Body of pancreas (tissue), 4 donors: ENCODE measurements at regions not wholly inside any gene's neighbourhood (a gene's known extent, or its start where the extent isn't known, plus 50 kb on each side); places are given as distances from the start of the nearest gene placed in this dataset.

Source experiments
- ATAC-seq: fragments of 150-250 bp; one replicate; pipeline ENCODE4 v1.9.1; 2016
- DNase-seq, 4 donors: peaks; one replicate each; pipeline ENCODE4 v3.0.0-alpha.2; 2019
- H3K27ac ChIP-seq, 4 donors: fragments of 200-600 bp; sonication (generic); 1 replicate in 3 of 4; 2 replicates in 1 of 4; pipeline versions ENCODE4 v1.5.1 to v1.6.1; 2016 to 2019; ENCODE audit warnings: mild to moderate bottlenecking in 1 of 4, mixed read lengths in 1 of 4, moderate library complexity in 1 of 4
- H3K27me3 ChIP-seq, 2 donors: fragments of 200-600 bp; sonication (generic); one replicate each; pipeline ENCODE4 v1.6.0; 2016; ENCODE audit warnings: mild to moderate bottlenecking in 1 of 2
- H3K36me3 ChIP-seq, 2 donors: fragments of 200-600 bp; sonication (generic); replicated peaks in 1 of 2; 2 replicates each; pipeline ENCODE4 v1.5.1; 2016; ENCODE audit warnings: low read depth in 2 of 2; ENCODE audit not compliant: insufficient read depth in 1 of 2
- H3K4me1 ChIP-seq: fragments of 200-600 bp; sonication (generic); one replicate; pipeline ENCODE4 v1.6.0; 2016
- H3K4me3 ChIP-seq, 2 donors: fragments of 200-600 bp; sonication (generic); 1 replicate in 1 of 2; 2 replicates in 1 of 2; pipeline ENCODE4 v1.5.1; 2016 to 2019
- H3K9me3 ChIP-seq, 3 donors: fragments of 200-600 bp; sonication (generic); 1 replicate in 2 of 3; 2 replicates in 1 of 3; pipeline ENCODE4 v1.5.1; 2016
- CTCF ChIP-seq, 7 experiments: fragments of 450-650 bp in 4 of 7; fragments of 200-600 bp in 3 of 7; sonication (generic) in 3 of 7; IDR thresholded peaks; one replicate each; pipeline ENCODE4 v1.5.1; 2016 to 2019; ENCODE audit warnings: antibody characterized with exemption in 7 of 7
- POLR2A ChIP-seq, 3 donors: fragments of 450-650 bp; IDR thresholded peaks; one replicate each; pipeline ENCODE4 v1.6.1; 2016; ENCODE audit warnings: antibody characterized with exemption in 3 of 3, mild to moderate bottlenecking in 2 of 3
- WGBS, 2 donors: methylation state at CpG; one replicate each; pipeline ENCODE4 v1.1.5; 2017; 5-methylcytosine and 5-hydroxymethylcytosine counted together
- intact Hi-C: fragments of 100-400 bp; cut with DNase I; formaldehyde crosslinking; loops from one replicate; pipeline ENCODE4 v1.15.1; 2023

- Histone ChIP-seq H3K9me3 (no peaks in the 10 kb centered on the region), H3K36me3 (no peaks in the 10 kb centered on the region), H3K27ac (no peak overlapping the region), H3K4me1 (no peaks in the 10 kb centered on the region), H3K4me3 (no peak overlapping the region), H3K27me3 (no peaks in the 10 kb centered on the region)
- WGBS, 2 donors = 71 to 80% methylated on average over 1 of the region's 1 CpG
- no peak for DNase-seq
- ATAC-seq = no peak
- TF ChIP-seq CTCF (IDR thresholded peaks at IDR 0.05) = no peak
- TF ChIP-seq POLR2A (IDR thresholded peaks at IDR 0.05) = no peak
- intact Hi-C loops = no loop called here
Measured at GRCh38 chr12:127463237-127463636, 803.7 kb upstream of the TMEM132C start.

- no peak overlapping the region for H3K27ac ChIP-seq
- no peak for ATAC-seq
- H3K4me3 ChIP-seq = no peak overlapping the region
- no peaks in the 10 kb centered on the region for H3K27me3 ChIP-seq
- WGBS, 2 donors = 80 to 97% methylated on average over 1 of the region's 1 CpG
- no peaks in the 10 kb centered on the region for H3K9me3 ChIP-seq
- no peaks in the 10 kb centered on the region for H3K4me1 ChIP-seq
- no peaks in the 10 kb centered on the region for H3K36me3 ChIP-seq
- DNase-seq = no peak
- intact Hi-C loops = no loop called here
- TF ChIP-seq CTCF (IDR thresholded peaks at IDR 0.05) (no peak), POLR2A (IDR thresholded peaks at IDR 0.05) (no peak)
Measured at GRCh38 chr12:127469331-127469730, 797.6 kb upstream of the TMEM132C start.

- 80 to 84% methylated on average over 6 of the region's 6 CpGs for WGBS, 2 donors
- DNase-seq (no peak), ATAC-seq (no peak)
- TF ChIP-seq CTCF (IDR thresholded peaks at IDR 0.05) (no peak), POLR2A (IDR thresholded peaks at IDR 0.05) (no peak)
- Histone ChIP-seq H3K27me3 (no peaks in the 10 kb centered on the region), H3K9me3 (no peaks in the 10 kb centered on the region), H3K4me1 (no peaks in the 10 kb centered on the region), H3K36me3 (no peaks in the 10 kb centered on the region), H3K27ac (no peak overlapping the region), H3K4me3 (no peak overlapping the region)
- intact Hi-C loops = no loop called here
Measured at GRCh38 chr12:127473766-127474165, 793.2 kb upstream of the TMEM132C start.

- no peaks in the 10 kb centered on the region for H3K9me3 ChIP-seq
- TF ChIP-seq POLR2A (IDR thresholded peaks at IDR 0.05) = no peak
- no peak for TF ChIP-seq CTCF (IDR thresholded peaks at IDR 0.05)
- DNase-seq (no peak), ATAC-seq (no peak)
- intact Hi-C loops = no loop called here
- no peak overlapping the region for H3K27ac ChIP-seq
- no peaks in the 10 kb centered on the region for H3K4me1 ChIP-seq
- H3K4me3 ChIP-seq = no peak overlapping the region
- no peaks in the 10 kb centered on the region for H3K36me3 ChIP-seq
- no peaks in the 10 kb centered on the region for H3K27me3 ChIP-seq
- WGBS, 2 donors = 58 to 82% methylated on average over 5 of the region's 5 CpGs
Measured at GRCh38 chr12:127479256-127479655, 787.7 kb upstream of the TMEM132C start.

GRCh38 chr12:127480775-127481314 is 786.1 kb upstream of the TMEM132C start:
- Histone ChIP-seq H3K27ac (no peak overlapping the region), H3K27me3 (no peaks in the 10 kb centered on the region), H3K36me3 (no peaks in the 10 kb centered on the region), H3K9me3 (no peaks in the 10 kb centered on the region), H3K4me3 (no peak overlapping the region), H3K4me1 (no peaks in the 10 kb centered on the region)
- TF ChIP-seq POLR2A (IDR thresholded peaks at IDR 0.05) (no peak), CTCF (IDR thresholded peaks at IDR 0.05) (no peak)
- ATAC-seq (no peak), DNase-seq (no peak)
- intact Hi-C loops = no loop called here
- WGBS, 2 donors = 71 to 80% methylated on average over 5 of the region's 5 CpGs
